Duodenal mucosa (tissue), 2 donors: ENCODE measurements at regions not wholly inside any gene's neighbourhood (a gene's known extent, or its start where the extent isn't known, plus 50 kb on each side); places are given as distances from the start of the nearest gene placed in this dataset.
"Not testable (repeated sequence)": the region's sequence is repeated elsewhere in the genome, so short reads cannot be mapped to it uniquely, and the experiment has no call there.

Experiments used
- H3K27ac ChIP-seq: one replicate; pipeline ENCODE4 v1.7.0; 2013; ENCODE audit warnings: low read depth, low read length
- H3K27me3 ChIP-seq, 2 donors: one replicate each; pipeline ENCODE4 v1.7.0; 2013; ENCODE audit warnings: low read length in 2 of 2, control low read depth in 1 of 2; ENCODE audit not compliant: insufficient read depth in 2 of 2, control insufficient read depth in 1 of 2
- H3K36me3 ChIP-seq, 2 donors: one replicate each; pipeline ENCODE4 v1.7.0; 2013; ENCODE audit warnings: low read length in 2 of 2, control low read depth in 1 of 2; ENCODE audit not compliant: insufficient read depth in 2 of 2, control insufficient read depth in 1 of 2
- H3K4me1 ChIP-seq, 2 donors: one replicate each; pipeline ENCODE4 v1.7.0; 2013; ENCODE audit warnings: low read length in 2 of 2, control low read depth in 1 of 2; ENCODE audit not compliant: insufficient read depth in 2 of 2, control insufficient read depth in 1 of 2
- H3K4me3 ChIP-seq, 2 donors: one replicate each; pipeline ENCODE4 v1.7.0; 2013; ENCODE audit warnings: low read length in 2 of 2, low read depth in 1 of 2
- H3K9ac ChIP-seq, 2 donors: one replicate each; pipeline ENCODE4 v1.7.0; 2013; ENCODE audit warnings: low read length in 2 of 2, low read depth in 1 of 2
- H3K9me3 ChIP-seq, 2 donors: one replicate each; pipeline ENCODE4 v1.7.0; 2013; ENCODE audit warnings: low read length in 2 of 2, control low read depth in 1 of 2; ENCODE audit not compliant: control insufficient read depth in 1 of 2

- Histone ChIP-seq H3K9me3 (no peaks in the 10 kb centered on the region), H3K36me3 (no peaks in the 10 kb centered on the region), H3K27ac (no peak overlapping the region), H3K4me1 (peaks cover 0 to 10% of the 10 kb centered on the region in 2 donors), H3K9ac (no peak overlapping the region), H3K4me3 (no peak overlapping the region), H3K27me3 (no peaks in the 10 kb centered on the region)
Measured at GRCh38 chr10:60531006-60531405, 141.3 kb upstream of the ANK3 start.

GRCh38 chr10:60527676-60528075 is 138.0 kb upstream of the ANK3 start:
- Histone ChIP-seq H3K27ac (no peak overlapping the region), H3K4me3 (no peak overlapping the region), H3K36me3 (no peaks in the 10 kb centered on the region), H3K4me1 (peaks cover 0 to 2% of the 10 kb centered on the region in 2 donors), H3K9me3 (no peaks in the 10 kb centered on the region), H3K9ac (no peak overlapping the region), H3K27me3 (no peaks in the 10 kb centered on the region)

DNA sequence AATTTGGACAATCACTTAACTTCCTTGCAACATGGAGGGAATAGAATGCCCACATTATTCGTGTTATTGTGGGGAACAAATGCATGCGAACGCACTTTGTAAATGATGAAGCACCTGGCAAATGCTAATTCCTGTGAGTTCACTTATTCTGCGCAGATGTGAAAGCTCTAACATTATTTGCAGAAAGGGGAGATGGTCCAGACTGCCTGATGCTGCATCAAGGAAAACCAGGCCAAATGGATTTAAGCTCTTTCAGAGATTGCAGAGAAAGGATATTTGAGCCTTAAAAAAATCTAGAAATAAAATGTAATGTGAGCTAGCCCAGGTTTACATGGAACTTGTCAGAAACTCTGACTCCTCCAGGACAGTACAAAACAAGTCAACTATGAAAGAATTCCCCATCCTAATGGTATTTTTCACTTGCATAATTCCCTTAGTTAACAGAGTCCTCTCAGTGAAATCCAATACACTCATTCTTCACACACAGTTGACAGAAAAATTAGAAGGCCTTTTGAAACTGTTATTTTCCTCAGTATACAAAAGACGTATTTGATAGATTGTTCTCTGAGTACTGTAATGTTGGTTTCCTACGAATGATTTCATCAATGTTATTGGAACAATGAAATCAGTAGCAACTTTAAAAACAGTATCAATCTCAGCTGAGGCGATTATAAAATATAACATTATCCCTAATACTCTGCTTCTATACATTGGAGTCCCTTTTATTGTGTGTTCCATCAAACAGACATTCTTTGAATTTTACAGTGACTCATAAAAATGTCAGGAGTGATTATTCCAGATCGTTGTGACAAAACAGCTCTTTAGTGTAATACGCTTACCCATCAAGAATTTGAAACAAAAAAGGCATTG is 136.3 kb upstream of the ANK3 start:
- Histone ChIP-seq H3K9me3 (no peaks in the 10 kb centered on the region), H3K9ac (no peak overlapping the region), H3K27ac (no peak overlapping the region)

DNA sequence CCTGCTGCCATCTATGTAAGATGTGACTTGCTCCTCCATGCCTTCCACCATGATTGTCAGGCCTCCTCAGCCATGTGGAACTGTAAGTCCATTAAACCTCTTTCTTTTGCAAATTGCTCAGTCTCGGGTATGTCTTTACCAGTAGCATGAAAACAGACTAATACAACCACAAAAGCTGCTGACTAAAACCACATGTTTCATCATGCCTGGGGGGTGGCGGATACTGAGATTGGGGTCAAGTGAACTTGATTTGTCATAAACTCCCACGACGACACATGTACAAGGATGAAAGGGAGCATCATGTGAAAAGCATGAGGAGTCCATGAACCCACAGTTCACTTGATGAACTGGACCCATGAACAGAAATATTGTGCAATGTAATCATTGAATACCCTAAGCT is 134.9 kb upstream of the ANK3 start:
- no peaks in the 10 kb centered on the region for H3K27me3 ChIP-seq
- H3K9me3 ChIP-seq = no peaks in the 10 kb centered on the region
- H3K9ac ChIP-seq = no peak overlapping the region
- no peak overlapping the region for H3K4me3 ChIP-seq
- H3K36me3 ChIP-seq = no peaks in the 10 kb centered on the region
- no peak overlapping the region for H3K27ac ChIP-seq
- no peaks in the 10 kb centered on the region for H3K4me1 ChIP-seq

More for the DNA sequence above, 136.3 kb upstream of the ANK3 start:
- H3K4me1 ChIP-seq = no peaks in the 10 kb centered on the region
- H3K4me3 ChIP-seq = no peak overlapping the region
- H3K27me3 ChIP-seq = no peaks in the 10 kb centered on the region
- no peaks in the 10 kb centered on the region for H3K36me3 ChIP-seq

DNA sequence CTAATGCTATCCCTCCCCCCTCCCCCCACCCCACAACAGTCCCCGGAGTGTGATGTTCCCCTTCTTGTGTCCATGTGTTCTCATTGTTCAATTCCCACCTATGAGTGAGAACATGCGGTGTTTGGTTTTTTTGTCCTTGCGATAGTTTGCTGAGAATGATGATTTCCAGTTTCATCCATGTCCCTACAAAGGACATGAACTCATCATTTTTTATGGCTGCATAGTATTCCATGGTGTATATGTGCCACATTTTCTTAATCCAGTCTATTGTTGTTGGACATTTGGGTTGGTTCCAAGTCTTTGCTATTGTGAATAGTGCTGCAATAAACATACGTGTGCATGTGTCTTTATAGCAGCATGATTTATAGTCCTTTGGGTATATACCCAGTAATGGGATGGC is 133.7 kb upstream of the ANK3 start:
- not testable (repeated sequence) for H3K4me3 ChIP-seq, H3K4me1 ChIP-seq, H3K9ac ChIP-seq, H3K27ac ChIP-seq, H3K36me3 ChIP-seq, H3K9me3 ChIP-seq, H3K27me3 ChIP-seq

DNA sequence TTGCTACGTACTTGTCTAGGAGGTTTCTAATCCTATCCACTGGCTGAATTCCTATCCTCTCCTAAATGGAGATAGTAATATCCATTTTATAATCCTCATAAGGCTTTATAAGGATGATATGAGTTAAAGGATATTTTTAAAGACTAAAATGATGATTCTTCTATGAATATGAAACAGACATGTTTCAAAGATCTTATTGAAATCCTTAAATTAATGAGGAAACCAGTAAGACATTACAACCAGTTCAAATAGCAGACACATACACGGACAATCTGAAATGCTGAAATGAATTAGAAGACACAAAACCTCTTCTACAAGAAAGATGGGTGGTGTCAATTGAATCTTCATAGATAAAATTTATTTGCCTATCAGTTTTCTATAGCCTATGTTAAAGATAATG is 132.9 kb upstream of the ANK3 start:
- Histone ChIP-seq H3K36me3 (no peaks in the 10 kb centered on the region), H3K9ac (no peak overlapping the region), H3K4me1 (no peaks in the 10 kb centered on the region), H3K9me3 (no peaks in the 10 kb centered on the region), H3K27ac (no peak overlapping the region), H3K4me3 (no peak overlapping the region), H3K27me3 (no peaks in the 10 kb centered on the region)

GRCh38 chr10:60521974-60522405 is 132.3 kb upstream of the ANK3 start:
- Histone ChIP-seq H3K4me3 (no peak overlapping the region), H3K36me3 (no peaks in the 10 kb centered on the region), H3K27ac (no peak overlapping the region), H3K4me1 (no peaks in the 10 kb centered on the region), H3K9ac (no peak overlapping the region), H3K27me3 (no peaks in the 10 kb centered on the region), H3K9me3 (no peaks in the 10 kb centered on the region)

DNA sequence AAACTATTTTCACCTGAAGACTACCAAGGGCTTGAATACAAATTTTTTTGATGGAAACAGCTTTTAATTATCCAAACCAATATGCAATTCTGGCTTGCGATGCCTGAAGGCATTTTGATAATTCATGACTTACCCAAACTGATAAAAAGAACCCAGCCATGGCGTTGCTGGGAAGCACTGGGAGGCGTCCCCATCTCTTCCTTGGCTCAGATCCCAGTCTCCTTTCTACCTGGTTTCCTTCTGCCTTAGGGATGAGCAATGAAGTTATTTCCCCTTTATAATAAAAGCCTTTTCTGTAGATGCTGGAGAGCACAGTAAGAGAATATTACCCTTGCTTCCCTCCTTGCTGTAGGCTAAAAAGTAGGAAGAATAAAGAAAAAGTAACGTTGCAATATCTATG is 129.1 kb upstream of the ANK3 start:
- H3K9ac ChIP-seq = no peak overlapping the region
- no peaks in the 10 kb centered on the region for H3K9me3 ChIP-seq
- H3K36me3 ChIP-seq = no peaks in the 10 kb centered on the region
- no peak overlapping the region for H3K4me3 ChIP-seq
- no peak overlapping the region for H3K27ac ChIP-seq
- H3K4me1 ChIP-seq = no peaks in the 10 kb centered on the region
- no peaks in the 10 kb centered on the region for H3K27me3 ChIP-seq

- Histone ChIP-seq H3K27me3 (no peaks in the 10 kb centered on the region), H3K9me3 (no peaks in the 10 kb centered on the region), H3K4me3 (no peak overlapping the region), H3K36me3 (no peaks in the 10 kb centered on the region), H3K4me1 (no peaks in the 10 kb centered on the region), H3K27ac (no peak overlapping the region), H3K9ac (no peak overlapping the region)
Measured at GRCh38 chr10:60517805-60518204, 128.1 kb upstream of the ANK3 start.

DNA sequence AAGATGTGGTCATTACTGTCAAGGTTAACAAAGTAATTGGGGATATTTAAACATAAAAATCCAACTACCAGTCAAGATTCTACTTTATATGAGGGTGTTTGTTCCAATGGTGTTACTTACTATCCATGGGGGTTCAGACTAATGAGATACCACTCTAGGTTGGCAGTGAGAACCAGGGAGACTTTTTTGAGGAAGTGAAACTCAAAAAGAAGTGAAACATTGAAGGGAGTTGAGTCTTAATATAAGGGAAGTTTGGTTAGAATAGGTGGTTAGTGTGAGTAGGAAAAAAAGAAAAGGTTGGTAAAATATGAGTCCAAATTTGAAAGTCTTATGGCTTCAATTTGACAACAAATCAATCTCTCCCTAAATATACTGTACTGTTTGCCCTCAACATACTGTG is 123.6 kb upstream of the ANK3 start:
- H3K36me3 ChIP-seq = no peaks in the 10 kb centered on the region
- no peaks in the 10 kb centered on the region for H3K4me1 ChIP-seq
- H3K27ac ChIP-seq = no peak overlapping the region
- no peak overlapping the region for H3K4me3 ChIP-seq
- H3K9ac ChIP-seq = no peak overlapping the region
- no peaks in the 10 kb centered on the region for H3K9me3 ChIP-seq
- H3K27me3 ChIP-seq = no peaks in the 10 kb centered on the region
